Astrocyte (in vitro differentiated cells and primary cell): ENCODE measurements at regions not wholly inside any gene's neighbourhood (a gene's known extent, or its start where the extent isn't known, plus 50 kb on each side); places are given as distances from the start of the nearest gene placed in this dataset.
"Not testable (repeated sequence)": the region's sequence is repeated elsewhere in the genome, so short reads cannot be mapped to it uniquely, and the experiment has no call there.

Experiments used
- DNase-seq: peaks from one replicate; pipeline ENCODE4 v3.0.0-alpha.2; 2010; ENCODE audit warnings: low read depth
- FAIRE-seq: peaks from 2 replicates; lab custom pipeline; 2011; peaks lifted over from hg19 to GRCh38; lab: Jason Lieb, UNC
- H2AFZ ChIP-seq: 2 replicates; pipeline ENCODE4 v1.6.0; 2012; ENCODE audit warnings: low read depth, low read length, inconsistent platforms
- H3K27ac ChIP-seq: 2 replicates; pipeline ENCODE4 v1.5.1; 2011; ENCODE audit warnings: low read depth, low read length, inconsistent platforms
- H3K27me3 ChIP-seq: 2 replicates; pipeline ENCODE4 v1.6.0; 2011; ENCODE audit warnings: low read length, inconsistent platforms; ENCODE audit not compliant: insufficient read depth
- H3K36me3 ChIP-seq: 2 replicates; pipeline ENCODE4 v1.5.1; 2011; ENCODE audit warnings: low read length, inconsistent platforms; ENCODE audit not compliant: insufficient read depth
- H3K4me1 ChIP-seq: 2 replicates; pipeline ENCODE4 v1.5.1; 2011; ENCODE audit warnings: low read length, inconsistent platforms; ENCODE audit not compliant: insufficient read depth
- H3K4me2 ChIP-seq: 2 replicates; pipeline ENCODE4 v1.6.0; 2012; ENCODE audit warnings: low read length, inconsistent platforms
- H3K4me3 ChIP-seq: 2 replicates; pipeline ENCODE4 v1.5.1; 2011; ENCODE audit warnings: low read depth, mild to moderate bottlenecking, low read length, inconsistent platforms; ENCODE audit not compliant: insufficient read depth
- H3K79me2 ChIP-seq: 2 replicates; pipeline ENCODE4 v1.6.0; 2012; ENCODE audit warnings: mild to moderate bottlenecking, low read length, inconsistent platforms; ENCODE audit not compliant: insufficient read depth
- H3K9ac ChIP-seq: 2 replicates; pipeline ENCODE4 v1.6.0; 2012; ENCODE audit warnings: mild to moderate bottlenecking, low read length, inconsistent platforms
- H3K9me3 ChIP-seq: 2 replicates; pipeline ENCODE4 v1.5.1; 2012; ENCODE audit warnings: low read depth, mild to moderate bottlenecking, low read length, inconsistent platforms; ENCODE audit not compliant: insufficient read depth
- H4K20me1 ChIP-seq: 2 replicates; pipeline ENCODE4 v1.6.0; 2012; ENCODE audit warnings: low read length, inconsistent platforms; ENCODE audit not compliant: insufficient read depth
- H3K27ac Mint-ChIP-seq: one replicate; pipeline ENCODE4 v1.8.0; 2021; ENCODE audit warnings: mild to moderate bottlenecking, mixed read lengths; ENCODE audit not compliant: unreplicated experiment
- H3K27me3 Mint-ChIP-seq: one replicate; pipeline ENCODE4 v1.8.0; 2021; ENCODE audit warnings: low read depth, mixed read lengths; ENCODE audit not compliant: unreplicated experiment
- H3K36me3 Mint-ChIP-seq: one replicate; pipeline ENCODE4 v1.8.0; 2021; ENCODE audit warnings: low read depth, mixed read lengths; ENCODE audit not compliant: unreplicated experiment
- H3K4me1 Mint-ChIP-seq: one replicate; pipeline ENCODE4 v1.8.0; 2021; ENCODE audit warnings: low read depth, mixed read lengths; ENCODE audit not compliant: unreplicated experiment
- H3K4me3 Mint-ChIP-seq: one replicate; pipeline ENCODE4 v1.8.0; 2021; ENCODE audit warnings: mild to moderate bottlenecking, moderate library complexity, mixed read lengths; ENCODE audit not compliant: unreplicated experiment
- H3K9me3 Mint-ChIP-seq: one replicate; pipeline ENCODE4 v1.8.0; 2021; ENCODE audit warnings: mild to moderate bottlenecking, mixed read lengths; ENCODE audit not compliant: unreplicated experiment
- CTCF ChIP-seq: IDR thresholded peaks from 2 replicates; pipeline ENCODE4 v1.5.1; 2011; ENCODE audit warnings: low read depth, mild to moderate bottlenecking, inconsistent platforms, low read length, moderate library complexity; ENCODE audit not compliant: insufficient read depth
- EZH2 ChIP-seq: IDR thresholded peaks from 2 replicates; pipeline ENCODE4 v1.6.1; 2012; ENCODE audit warnings: mild to moderate bottlenecking, low read length, inconsistent platforms; ENCODE audit not compliant: insufficient read depth

GRCh38 chr20:53723621-53724020, 130.0 kb upstream of the ZNF217 start:
- Histone ChIP-seq H4K20me1 (no peaks in the 10 kb centered on the region), H3K4me3 (no peak overlapping the region), H3K4me2 (no peak overlapping the region), H2AFZ (no peak overlapping the region), H3K27me3 (no peaks in the 10 kb centered on the region), H3K79me2 (no peaks in the 10 kb centered on the region), H3K9ac (no peak overlapping the region), H3K9me3 (no peaks in the 10 kb centered on the region), H3K27ac (no peak overlapping the region), H3K4me1 (peaks cover 6% of the 10 kb centered on the region), H3K36me3 (no peaks in the 10 kb centered on the region)
- Mint-ChIP-seq H3K9me3 (no peaks in the 10 kb centered on the region), H3K36me3 (no peaks in the 10 kb centered on the region), H3K27me3 (no peaks in the 10 kb centered on the region), H3K4me3 (no peak overlapping the region), H3K4me1 (peaks cover 3% of the 10 kb centered on the region), H3K27ac (no peak overlapping the region)
- FAIRE-seq (no peak), DNase-seq (no peak)
- no peak for TF ChIP-seq CTCF
- no peak for TF ChIP-seq EZH2

- no peaks in the 10 kb centered on the region for H3K27me3 Mint-ChIP-seq
- H3K4me3 Mint-ChIP-seq = no peak overlapping the region
- Histone ChIP-seq H3K9me3 (no peaks in the 10 kb centered on the region), H4K20me1 (no peaks in the 10 kb centered on the region), H3K4me1 (peaks cover 6% of the 10 kb centered on the region), H3K27me3 (no peaks in the 10 kb centered on the region), H2AFZ (no peak overlapping the region), H3K79me2 (no peaks in the 10 kb centered on the region), H3K36me3 (no peaks in the 10 kb centered on the region), H3K27ac (no peak overlapping the region), H3K4me3 (no peak overlapping the region), H3K9ac (no peak overlapping the region), H3K4me2 (no peak overlapping the region)
- H3K4me1 Mint-ChIP-seq = peaks cover 3% of the 10 kb centered on the region
- DNase-seq (no peak), FAIRE-seq (no peak)
- no peaks in the 10 kb centered on the region for H3K9me3 Mint-ChIP-seq
- no peak for TF ChIP-seq EZH2
- TF ChIP-seq CTCF = no peak
- H3K27ac Mint-ChIP-seq = no peak overlapping the region
- H3K36me3 Mint-ChIP-seq = no peaks in the 10 kb centered on the region
Measured at GRCh38 chr20:53723045-53723444, 129.4 kb upstream of the ZNF217 start.

- Mint-ChIP-seq H3K4me1 (peaks cover 3% of the 10 kb centered on the region), H3K27ac (no peak overlapping the region), H3K36me3 (no peaks in the 10 kb centered on the region), H3K27me3 (no peaks in the 10 kb centered on the region), H3K9me3 (no peaks in the 10 kb centered on the region), H3K4me3 (no peak overlapping the region)
- FAIRE-seq (no peak), DNase-seq (no peak)
- peaks cover 6% of the 10 kb centered on the region for H3K4me1 ChIP-seq
- H3K4me2 ChIP-seq = no peak overlapping the region
- H3K27ac ChIP-seq = no peak overlapping the region
- H4K20me1 ChIP-seq = no peaks in the 10 kb centered on the region
- no peaks in the 10 kb centered on the region for H3K36me3 ChIP-seq
- no peaks in the 10 kb centered on the region for H3K79me2 ChIP-seq
- TF ChIP-seq CTCF (no peak), EZH2 (no peak)
- H3K27me3 ChIP-seq = no peaks in the 10 kb centered on the region
- no peak overlapping the region for H3K9ac ChIP-seq
- no peak overlapping the region for H2AFZ ChIP-seq
- no peak overlapping the region for H3K4me3 ChIP-seq
- no peaks in the 10 kb centered on the region for H3K9me3 ChIP-seq
Measured at GRCh38 chr20:53722515-53723036, 128.9 kb upstream of the ZNF217 start.

- H3K27me3 ChIP-seq, H3K4me3 Mint-ChIP-seq, H3K27ac Mint-ChIP-seq, H3K9me3 ChIP-seq, H2AFZ ChIP-seq, H3K36me3 ChIP-seq, H3K9ac ChIP-seq, H3K79me2 ChIP-seq, H3K4me1 ChIP-seq, H4K20me1 ChIP-seq, H3K9me3 Mint-ChIP-seq, H3K27ac ChIP-seq, FAIRE-seq, H3K27me3 Mint-ChIP-seq, DNase-seq, H3K4me3 ChIP-seq, H3K4me1 Mint-ChIP-seq, H3K4me2 ChIP-seq, H3K36me3 Mint-ChIP-seq: not testable (repeated sequence)
Measured at GRCh38 chr20:53721445-53721963, 127.9 kb upstream of the ZNF217 start.
